Hepatocyte (in vitro differentiated cells): ENCODE measurements at regions not wholly inside any gene's neighbourhood (a gene's known extent, or its start where the extent isn't known, plus 50 kb on each side); places are given as distances from the start of the nearest gene placed in this dataset.
"Not testable (repeated sequence)": the region's sequence is repeated elsewhere in the genome, so short reads cannot be mapped to it uniquely, and the experiment has no call there.

Experiments
- CTCF ChIP-seq: fragments of 200-600 bp; sonication (generic); IDR thresholded peaks from 2 replicates; pipeline ENCODE4 v1.5.1; 2016; ENCODE audit warnings: antibody characterized with exemption, mild to moderate bottlenecking; ENCODE audit not compliant: poor library complexity
- EZH2phosphoT487 ChIP-seq: fragments of 200-600 bp; sonication (generic); IDR thresholded peaks from one replicate; pipeline ENCODE4 v1.6.1; 2018; ENCODE audit warnings: antibody characterized with exemption, mild to moderate bottlenecking, low read depth, moderate library complexity; ENCODE audit not compliant: unreplicated experiment, severe bottlenecking

- not testable (repeated sequence) for TF ChIP-seq CTCF, EZH2phosphoT487
These were observed 211.5 kb downstream of the MEMO1 start for GRCh38 chr2:31799282-31799681.
